Spleen (tissue), 11 donors: ENCODE measurements at regions not wholly inside any gene's neighbourhood (a gene's known extent, or its start where the extent isn't known, plus 50 kb on each side); places are given as distances from the start of the nearest gene placed in this dataset.

Source experiments
- DNase-seq: peaks from one replicate; pipeline ENCODE4 v3.0.0-alpha.2; 2020
- H3K27ac ChIP-seq, 8 donors: fragments of 200-600 bp; sonication (generic) in 7 of 8; 1 replicate in 4 of 8; 2 replicates in 4 of 8; pipeline versions ENCODE4 v1.5.0 to v1.8.0; 2016 to 2021; ENCODE audit warnings: inconsistent platforms in 4 of 8, mild to moderate bottlenecking in 4 of 8, moderate library complexity in 1 of 8
- H3K27me3 ChIP-seq, 7 donors: fragments of 200-600 bp; sonication (generic) in 6 of 7; replicated peaks in 1 of 7; 1 replicate in 4 of 7; 2 replicates in 3 of 7; pipeline versions ENCODE4 v1.5.0 to v1.8.0; 2016 to 2021; ENCODE audit warnings: inconsistent platforms in 3 of 7, mild to moderate bottlenecking in 1 of 7
- H3K36me3 ChIP-seq, 6 donors: fragments of 200-600 bp; sonication (generic) in 5 of 6; 1 replicate in 4 of 6; 2 replicates in 2 of 6; pipeline versions ENCODE4 v1.5.0 to v1.8.0; 2016 to 2021; ENCODE audit warnings: inconsistent platforms in 2 of 6
- H3K4me1 ChIP-seq, 6 donors: fragments of 200-600 bp; sonication (generic) in 5 of 6; 1 replicate in 3 of 6; 2 replicates in 3 of 6; pipeline versions ENCODE4 v1.5.0 to v1.8.0; 2016 to 2021; ENCODE audit warnings: inconsistent platforms in 3 of 6
- H3K4me3 ChIP-seq, 8 donors: fragments of 200-600 bp; sonication (generic) in 7 of 8; 1 replicate in 4 of 8; 2 replicates in 4 of 8; pipeline versions ENCODE4 v1.5.0 to v1.8.0; 2016 to 2021; ENCODE audit warnings: inconsistent platforms in 4 of 8, mild to moderate bottlenecking in 4 of 8, moderate library complexity in 2 of 8
- H3K9me3 ChIP-seq, 8 donors: fragments of 200-600 bp; sonication (generic) in 7 of 8; 1 replicate in 4 of 8; 2 replicates in 4 of 8; pipeline versions ENCODE4 v1.5.0 to v1.8.0; 2016 to 2021; ENCODE audit warnings: inconsistent platforms in 4 of 8
- POLR2A ChIP-seq, 3 donors: fragments of 450-650 bp; IDR thresholded peaks; one replicate each; pipeline ENCODE4 v1.5.1; 2017; ENCODE audit warnings: antibody characterized with exemption in 3 of 3, mild to moderate bottlenecking in 1 of 3
- POLR2AphosphoS5 ChIP-seq, 3 donors: sonication (generic); formaldehyde crosslinking; IDR thresholded peaks; one replicate each; pipeline ENCODE4 v1.5.1; 2017; ENCODE audit warnings: antibody characterized with exemption in 3 of 3
- WGBS, 5 donors: extraction: QIAGEN DNeasy Blood & Tissue Kit in 3 of 5; methylation state at CpG; one replicate each; pipeline versions ENCODE4 v1.1.5 to v1.1.7; 2013 to 2018; 5-methylcytosine and 5-hydroxymethylcytosine counted together
- intact Hi-C: fragments of 100-400 bp; cut with DNase I; formaldehyde crosslinking; loops from one replicate; pipeline ENCODE4 v1.15.0; 2023; ENCODE audit warnings: low total_unique reads
- TF ChIP-seq, protein P1 (sequence below), 11 experiments: fragments of 200-600 bp in 7 of 11; fragments of 450-650 bp in 4 of 11; sonication (generic) in 4 of 11; IDR thresholded peaks in 8 of 11; conservative IDR thresholded peaks in 3 of 11; 1 replicate in 7 of 11; 2 replicates in 4 of 11; pipeline versions ENCODE4 v1.4.0 to v1.8.0; 2016 to 2021; ENCODE audit warnings: antibody characterized with exemption in 11 of 11, inconsistent platforms in 4 of 11, mild to moderate bottlenecking in 1 of 11
- donor health status: healthy with polysubstance abuse.
- donor health status: DM: no; HTN: no; CAD: no; lungs with moderate emphysema.
- donor health status: DM: no; HTN: no; CAD: no.
- donor health status: Bipolar disorder and iron deficiency.
- donor health status: healthy.
- donor health status: DM: no; HTN: no; CAD: no.
- donor health status: DM: yes; HTN: yes; CAD: no.

DNA sequence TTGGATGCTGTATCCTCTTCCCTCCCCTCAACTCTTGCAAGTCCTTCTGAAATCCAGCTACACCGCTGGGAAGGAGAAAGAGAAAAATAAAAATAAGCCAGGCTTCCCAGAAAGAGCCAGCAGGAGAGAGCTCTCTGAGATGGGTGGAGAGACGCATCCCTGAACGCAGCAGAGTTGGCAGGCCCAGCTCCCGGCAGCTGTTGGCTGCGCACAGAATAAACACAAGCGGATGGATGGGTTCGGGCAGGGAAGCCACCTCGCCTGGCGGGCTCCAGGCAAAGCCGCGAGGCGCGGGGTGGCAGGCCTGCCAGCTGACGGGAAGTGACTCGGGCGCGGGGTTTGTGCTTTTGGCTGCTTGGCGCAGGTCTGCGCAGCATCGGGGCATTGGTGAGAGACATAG lies 537.7 kb downstream of the MIAT start:
- intact Hi-C loops = no loop called here
- no peak overlapping the region for H3K27ac ChIP-seq
- H3K27me3 ChIP-seq = peaks cover 0 to 15% (median 0%) of the 10 kb centered on the region in 7 donors
- H3K9me3 ChIP-seq = peaks cover 0 to 21% (median 12%) of the 10 kb centered on the region in 8 donors
- 80 to 93% (median 89%) methylated on average over 16 to 20 of the region's 20 CpGs for WGBS, 5 donors
- no peak for TF ChIP-seq POLR2A (IDR thresholded peaks at IDR 0.05)
- no peak for TF ChIP-seq POLR2AphosphoS5 (IDR thresholded peaks at IDR 0.05)
- TF ChIP-seq, protein P1, sequence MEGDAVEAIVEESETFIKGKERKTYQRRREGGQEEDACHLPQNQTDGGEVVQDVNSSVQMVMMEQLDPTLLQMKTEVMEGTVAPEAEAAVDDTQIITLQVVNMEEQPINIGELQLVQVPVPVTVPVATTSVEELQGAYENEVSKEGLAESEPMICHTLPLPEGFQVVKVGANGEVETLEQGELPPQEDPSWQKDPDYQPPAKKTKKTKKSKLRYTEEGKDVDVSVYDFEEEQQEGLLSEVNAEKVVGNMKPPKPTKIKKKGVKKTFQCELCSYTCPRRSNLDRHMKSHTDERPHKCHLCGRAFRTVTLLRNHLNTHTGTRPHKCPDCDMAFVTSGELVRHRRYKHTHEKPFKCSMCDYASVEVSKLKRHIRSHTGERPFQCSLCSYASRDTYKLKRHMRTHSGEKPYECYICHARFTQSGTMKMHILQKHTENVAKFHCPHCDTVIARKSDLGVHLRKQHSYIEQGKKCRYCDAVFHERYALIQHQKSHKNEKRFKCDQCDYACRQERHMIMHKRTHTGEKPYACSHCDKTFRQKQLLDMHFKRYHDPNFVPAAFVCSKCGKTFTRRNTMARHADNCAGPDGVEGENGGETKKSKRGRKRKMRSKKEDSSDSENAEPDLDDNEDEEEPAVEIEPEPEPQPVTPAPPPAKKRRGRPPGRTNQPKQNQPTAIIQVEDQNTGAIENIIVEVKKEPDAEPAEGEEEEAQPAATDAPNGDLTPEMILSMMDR (IDR thresholded peaks at IDR 0.05 in 8 of 11, conservative IDR thresholded peaks at IDR 0.05 in 3 of 11) = no peak
- H3K4me3 ChIP-seq = no peak overlapping the region
- H3K36me3 ChIP-seq = no peaks in the 10 kb centered on the region
- no peak for DNase-seq
- no peaks in the 10 kb centered on the region for H3K4me1 ChIP-seq

DNA sequence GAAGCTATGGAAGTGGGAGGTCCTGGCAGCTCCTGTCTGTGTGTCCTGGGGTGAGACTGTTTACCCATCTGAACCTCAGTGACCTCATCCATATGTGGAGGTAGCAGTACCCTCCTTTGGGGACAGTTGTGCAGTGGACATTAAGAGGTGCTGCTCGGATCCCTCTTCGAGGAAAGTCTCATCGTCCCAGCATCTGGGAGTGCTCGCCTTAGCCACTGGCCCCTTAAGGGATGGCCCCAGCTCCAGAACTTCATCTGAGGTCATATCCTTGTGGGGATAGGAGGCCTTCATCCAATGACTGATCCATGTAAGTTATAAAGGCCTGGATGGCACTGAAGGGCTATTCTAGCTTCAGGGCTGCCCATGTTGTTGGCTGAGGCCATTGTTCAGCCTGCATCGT lies 538.1 kb downstream of the MIAT start:
- H3K4me3 ChIP-seq = no peak overlapping the region
- H3K36me3 ChIP-seq = no peaks in the 10 kb centered on the region
- intact Hi-C loops = no loop called here
- no peak for DNase-seq
- WGBS, 5 donors = 85 to 94% (median 90%) methylated on average over 5 of the region's 5 CpGs
- peaks cover 0 to 20% (median 11%) of the 10 kb centered on the region in 8 donors for H3K9me3 ChIP-seq
- H3K4me1 ChIP-seq = no peaks in the 10 kb centered on the region
- H3K27me3 ChIP-seq = peaks cover 0 to 15% (median 0%) of the 10 kb centered on the region in 7 donors
- no peak overlapping the region for H3K27ac ChIP-seq
- TF ChIP-seq, protein P1 (IDR thresholded peaks at IDR 0.05 in 8 of 11, conservative IDR thresholded peaks at IDR 0.05 in 3 of 11) = no peak
- TF ChIP-seq POLR2A (IDR thresholded peaks at IDR 0.05) = no peak
- no peak for TF ChIP-seq POLR2AphosphoS5 (IDR thresholded peaks at IDR 0.05)

DNA sequence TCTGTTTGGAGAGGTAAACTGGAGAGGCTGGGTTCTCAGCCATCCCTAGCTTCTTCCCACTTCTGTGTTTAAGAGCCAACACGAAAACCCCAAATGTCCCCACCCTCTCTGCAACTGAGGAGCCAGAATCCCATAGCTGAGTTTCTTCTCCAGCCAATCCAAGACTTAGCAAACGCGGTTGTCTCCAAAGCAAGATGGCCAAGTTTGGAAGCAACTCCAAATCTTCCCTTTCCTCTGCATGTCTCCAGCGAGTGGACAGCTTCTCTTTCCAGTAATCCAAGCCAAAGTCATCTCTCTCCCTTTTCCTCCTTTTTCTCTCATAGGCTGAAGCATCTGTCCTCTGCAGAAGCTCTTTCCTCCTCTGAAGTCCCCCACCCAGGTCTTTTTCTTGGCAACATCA lies 539.2 kb downstream of the MIAT start:
- TF ChIP-seq POLR2A (IDR thresholded peaks at IDR 0.05) = no peak
- TF ChIP-seq POLR2AphosphoS5 (IDR thresholded peaks at IDR 0.05) = no peak
- no peak overlapping the region for H3K27ac ChIP-seq
- no peaks in the 10 kb centered on the region for H3K4me1 ChIP-seq
- DNase-seq = no peak
- peaks cover 0 to 9% (median 2%) of the 10 kb centered on the region in 8 donors for H3K9me3 ChIP-seq
- intact Hi-C loops = no loop called here
- WGBS, 5 donors = 66 to 78% (median 70%) methylated on average over 4 of the region's 4 CpGs
- H3K4me3 ChIP-seq = no peak overlapping the region
- H3K36me3 ChIP-seq = no peaks in the 10 kb centered on the region
- peaks cover 0 to 15% (median 0%) of the 10 kb centered on the region in 7 donors for H3K27me3 ChIP-seq

DNA sequence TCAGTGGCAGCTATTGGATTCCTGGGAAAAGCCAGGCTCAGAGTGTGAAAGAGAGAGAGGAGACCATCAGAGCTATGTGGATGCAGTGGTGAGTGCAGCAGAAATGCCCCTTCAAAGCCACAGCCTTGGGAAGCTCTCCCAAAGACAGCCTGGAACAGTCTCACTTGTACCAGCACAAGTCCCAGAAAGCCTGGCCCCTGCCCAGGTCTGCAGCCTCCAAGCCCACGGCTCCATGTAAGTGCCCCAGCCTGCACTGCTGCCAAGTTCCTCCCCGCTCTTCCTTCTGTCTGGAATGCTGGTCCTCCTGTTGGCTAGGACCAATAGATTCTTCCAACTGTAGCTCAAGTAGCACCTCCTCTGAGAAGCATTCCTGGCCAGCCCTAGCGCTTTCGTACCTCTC lies 539.7 kb downstream of the MIAT start:
- peaks cover 0 to 5% (median 1%) of the 10 kb centered on the region in 8 donors for H3K9me3 ChIP-seq
- peaks cover 0 to 15% (median 0%) of the 10 kb centered on the region in 7 donors for H3K27me3 ChIP-seq
- H3K36me3 ChIP-seq = no peaks in the 10 kb centered on the region
- no peak for DNase-seq
- intact Hi-C loops = no loop called here
- no peak overlapping the region for H3K27ac ChIP-seq
- H3K4me1 ChIP-seq = no peaks in the 10 kb centered on the region
- 76 to 87% (median 80%) methylated on average over 4 of the region's 4 CpGs for WGBS, 5 donors
- no peak overlapping the region for H3K4me3 ChIP-seq
- TF ChIP-seq, protein P1 (IDR thresholded peaks at IDR 0.05 in 8 of 11, conservative IDR thresholded peaks at IDR 0.05 in 3 of 11) = no peak
- TF ChIP-seq POLR2AphosphoS5 (IDR thresholded peaks at IDR 0.05) (no peak), POLR2A (IDR thresholded peaks at IDR 0.05) (no peak)

DNA sequence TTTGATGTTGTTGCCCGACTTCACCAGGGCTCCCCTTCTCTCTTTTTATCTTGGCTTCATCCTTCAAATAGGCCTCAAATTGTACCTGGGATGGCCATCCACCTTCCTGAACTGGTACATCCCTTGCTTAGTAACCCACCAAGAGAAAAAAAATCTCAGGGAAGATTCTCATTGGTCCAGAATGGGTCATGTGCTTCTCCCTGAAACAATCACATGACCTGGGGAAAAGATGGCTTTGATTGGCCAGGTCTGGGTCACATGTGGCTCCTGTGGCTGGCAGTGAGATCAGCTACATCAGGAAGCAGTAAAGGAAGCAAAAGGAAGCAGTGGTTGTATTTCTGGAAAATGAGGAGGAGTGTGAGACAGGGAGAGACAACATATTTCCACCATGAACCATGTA lies 540.2 kb downstream of the MIAT start:
- no peak for DNase-seq
- H3K9me3 ChIP-seq = peaks cover 0 to 5% (median 0%) of the 10 kb centered on the region in 8 donors
- no peak overlapping the region for H3K4me3 ChIP-seq
- no peaks in the 10 kb centered on the region for H3K36me3 ChIP-seq
- peaks cover 0 to 12% (median 0%) of the 10 kb centered on the region in 7 donors for H3K27me3 ChIP-seq
- WGBS, 5 donors = 80 to 95% (median 84%) methylated on average over 1 of the region's 1 CpG
- H3K27ac ChIP-seq = no peak overlapping the region
- no peaks in the 10 kb centered on the region for H3K4me1 ChIP-seq
- intact Hi-C loops = no loop called here
- TF ChIP-seq POLR2A (IDR thresholded peaks at IDR 0.05) (no peak), POLR2AphosphoS5 (IDR thresholded peaks at IDR 0.05) (no peak)
- TF ChIP-seq, protein P1 (IDR thresholded peaks at IDR 0.05 in 8 of 11, conservative IDR thresholded peaks at IDR 0.05 in 3 of 11) = no peak
